Choroid plexus epithelial cell (primary cell): ENCODE measurements at regions not wholly inside any gene's neighbourhood (a gene's known extent, or its start where the extent isn't known, plus 50 kb on each side); places are given as distances from the start of the nearest gene placed in this dataset.
"Not testable (repeated sequence)": the region's sequence is repeated elsewhere in the genome, so short reads cannot be mapped to it uniquely, and the experiment has no call there.

Source experiments
- DNase-seq: peaks from one replicate; pipeline ENCODE4 v3.0.0-alpha.2; 2010; ENCODE audit warnings: low read depth
- H3K4me3 ChIP-seq: 2 replicates; pipeline ENCODE4 v1.5.1; 2011; ENCODE audit warnings: low read depth, mild to moderate bottlenecking, control low read depth, low read length, moderate library complexity
- TF ChIP-seq, protein P1 (sequence below): conservative IDR thresholded peaks from 2 replicates; pipeline ENCODE4 v1.5.1; 2011; ENCODE audit warnings: low read depth, mild to moderate bottlenecking, control low read depth, inconsistent platforms, low read length, moderate library complexity

GRCh38 chr5:4028384-4028783, 432.8 kb downstream of the IRX1 start:
- TF ChIP-seq, protein P1, sequence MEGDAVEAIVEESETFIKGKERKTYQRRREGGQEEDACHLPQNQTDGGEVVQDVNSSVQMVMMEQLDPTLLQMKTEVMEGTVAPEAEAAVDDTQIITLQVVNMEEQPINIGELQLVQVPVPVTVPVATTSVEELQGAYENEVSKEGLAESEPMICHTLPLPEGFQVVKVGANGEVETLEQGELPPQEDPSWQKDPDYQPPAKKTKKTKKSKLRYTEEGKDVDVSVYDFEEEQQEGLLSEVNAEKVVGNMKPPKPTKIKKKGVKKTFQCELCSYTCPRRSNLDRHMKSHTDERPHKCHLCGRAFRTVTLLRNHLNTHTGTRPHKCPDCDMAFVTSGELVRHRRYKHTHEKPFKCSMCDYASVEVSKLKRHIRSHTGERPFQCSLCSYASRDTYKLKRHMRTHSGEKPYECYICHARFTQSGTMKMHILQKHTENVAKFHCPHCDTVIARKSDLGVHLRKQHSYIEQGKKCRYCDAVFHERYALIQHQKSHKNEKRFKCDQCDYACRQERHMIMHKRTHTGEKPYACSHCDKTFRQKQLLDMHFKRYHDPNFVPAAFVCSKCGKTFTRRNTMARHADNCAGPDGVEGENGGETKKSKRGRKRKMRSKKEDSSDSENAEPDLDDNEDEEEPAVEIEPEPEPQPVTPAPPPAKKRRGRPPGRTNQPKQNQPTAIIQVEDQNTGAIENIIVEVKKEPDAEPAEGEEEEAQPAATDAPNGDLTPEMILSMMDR = no peak
- no peak overlapping the region for H3K4me3 ChIP-seq
- DNase-seq = no peak

DNA sequence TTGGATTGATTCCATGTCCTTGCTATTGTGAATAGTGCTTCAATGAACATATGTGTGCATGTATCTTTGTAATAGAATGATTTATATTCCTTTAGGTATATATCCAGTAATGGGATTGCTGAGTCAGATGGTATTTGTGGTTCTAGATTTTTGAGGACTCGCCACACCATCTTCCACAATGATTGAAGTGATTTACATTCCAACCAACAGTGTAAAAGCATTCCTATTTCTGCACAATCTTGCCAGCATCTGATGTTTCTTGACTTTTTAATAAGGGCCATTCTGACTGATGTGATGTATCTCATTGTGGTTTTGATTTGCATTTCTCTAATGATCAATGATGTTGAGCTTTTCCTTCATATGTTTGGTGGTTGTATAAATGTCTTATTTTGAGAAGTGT, 437.9 kb downstream of the IRX1 start:
- not testable (repeated sequence) for H3K4me3 ChIP-seq, DNase-seq

GRCh38 chr5:4036861-4037260, 441.2 kb downstream of the IRX1 start:
- DNase-seq = no peak
- no peak overlapping the region for H3K4me3 ChIP-seq
- TF ChIP-seq, protein P1 = no peak

- H3K4me3 ChIP-seq = no peak overlapping the region
- TF ChIP-seq, protein P1 = no peak
- DNase-seq = no peak
Observed at GRCh38 chr5:4038994-4039393, 443.4 kb downstream of the IRX1 start.

- TF ChIP-seq, protein P1 = no peak
- DNase-seq = no peak
- H3K4me3 ChIP-seq = no peak overlapping the region
Observed at GRCh38 chr5:4042311-4042710, 446.7 kb downstream of the IRX1 start.

GRCh38 chr5:4043135-4043534, 447.5 kb downstream of the IRX1 start:
- no peak for DNase-seq
- no peak overlapping the region for H3K4me3 ChIP-seq
- TF ChIP-seq, protein P1 = no peak

DNA sequence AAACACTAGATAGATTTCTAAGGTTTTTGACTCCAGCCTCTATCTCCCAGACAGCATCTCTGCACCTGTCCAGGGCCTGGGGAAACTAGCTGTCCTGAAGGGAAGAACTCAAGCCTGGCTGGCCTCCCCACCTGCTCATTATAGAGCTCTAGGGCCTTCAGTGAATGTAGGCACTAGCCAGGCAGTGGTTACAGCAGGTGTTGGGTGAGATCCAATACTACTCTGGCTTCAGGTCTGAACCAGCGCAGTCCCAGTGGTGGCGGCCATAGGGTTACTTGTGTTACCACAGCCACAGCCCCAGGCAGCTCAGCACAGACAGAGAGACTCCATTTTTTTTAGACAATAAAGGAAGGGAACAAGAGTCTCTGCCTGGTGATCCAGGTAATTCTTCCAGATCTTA, 449.2 kb downstream of the IRX1 start:
- H3K4me3 ChIP-seq = no peak overlapping the region
- DNase-seq = no peak
- TF ChIP-seq, protein P1 = no peak

DNA sequence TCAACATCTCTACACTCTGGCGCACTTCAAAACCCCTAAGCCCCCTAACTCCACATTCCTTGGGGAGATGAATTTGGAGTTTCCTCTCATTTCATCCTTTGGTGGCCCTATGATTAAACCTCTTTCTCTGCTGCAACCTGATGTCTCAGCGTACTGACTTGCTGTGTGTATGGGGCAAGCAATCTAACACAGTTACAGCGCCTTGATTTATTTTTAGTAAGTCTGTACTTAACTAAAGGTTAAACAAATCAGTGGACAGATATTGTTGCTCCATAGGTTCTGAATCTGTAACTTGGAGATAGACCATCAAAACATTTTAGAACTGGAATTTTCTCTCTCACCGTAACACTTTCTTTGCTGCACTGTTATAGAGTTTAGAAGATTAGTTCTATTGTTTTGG, 452.8 kb downstream of the IRX1 start:
- DNase-seq = no peak
- no peak overlapping the region for H3K4me3 ChIP-seq
- TF ChIP-seq, protein P1 = no peak
